ENCODE measurements at regions not wholly inside any gene's neighbourhood (a gene's known extent, or its start where the extent isn't known, plus 50 kb on each side); places are given as distances from the start of the nearest gene placed in this dataset.

- TF ChIP-seq EZH2 (IDR thresholded peaks at IDR 0.05; ENCODE audit: insufficient read depth, poor library complexity, severe bottlenecking) (no peak), EZH2phosphoT487 (IDR thresholded peaks at IDR 0.05; ENCODE audit: insufficient read depth, low read depth) (no peak)
Observed at GRCh38 chr10:107398115-107398514, 233.6 kb upstream of the SORCS1 start.

All from GM23248 (cell line).